ENCODE measurements at regions not wholly inside any gene's neighbourhood (a gene's known extent, or its start where the extent isn't known, plus 50 kb on each side); places are given as distances from the start of the nearest gene placed in this dataset.
"Not testable (repeated sequence)": the region's sequence is repeated elsewhere in the genome, so short reads cannot be mapped to it uniquely, and the experiment has no call there.

- no peak for DNase-seq (ENCODE audit: low read depth)
Observed at GRCh38 chr7:89401099-89401498, 605.6 kb upstream of the TEX47 start.

- no peak for DNase-seq (ENCODE audit: low read depth)
Observed at GRCh38 chr7:89401690-89402089, 606.2 kb upstream of the TEX47 start.

GRCh38 chr7:89451911-89452310, 656.4 kb upstream of the TEX47 start:
- DNase-seq (ENCODE audit: low read depth) = no peak

- DNase-seq (ENCODE audit: low read depth) = no peak
Observed at GRCh38 chr7:89456556-89456955, 661.0 kb upstream of the TEX47 start.

GRCh38 chr7:89458114-89458513, 662.6 kb upstream of the TEX47 start:
- no peak for DNase-seq (ENCODE audit: low read depth)

GRCh38 chr7:89474456-89474855, 678.9 kb upstream of the TEX47 start:
- DNase-seq (ENCODE audit: low read depth) = no peak

- no peak for DNase-seq (ENCODE audit: low read depth)
Observed at GRCh38 chr7:89477991-89478390, 676.3 kb upstream of the STEAP1 start.

GRCh38 chr7:89495704-89496103, 658.6 kb upstream of the STEAP1 start:
- no peak for DNase-seq (ENCODE audit: low read depth)

- no peak for DNase-seq (ENCODE audit: low read depth)
Observed at GRCh38 chr7:89500084-89500483, 654.2 kb upstream of the STEAP1 start.

GRCh38 chr7:89503281-89503680, 651.0 kb upstream of the STEAP1 start:
- DNase-seq (ENCODE audit: low read depth) = no peak

- no peak for DNase-seq (ENCODE audit: low read depth)
Observed at GRCh38 chr7:89507034-89507433, 647.2 kb upstream of the STEAP1 start.

GRCh38 chr7:89511900-89512299, 642.4 kb upstream of the STEAP1 start:
- no peak for DNase-seq (ENCODE audit: low read depth)

- no peak for DNase-seq (ENCODE audit: low read depth)
Observed at GRCh38 chr7:89514970-89515369, 639.3 kb upstream of the STEAP1 start.

- DNase-seq (ENCODE audit: low read depth) = no peak
Observed at GRCh38 chr7:89517815-89518214, 636.5 kb upstream of the STEAP1 start.

- DNase-seq (ENCODE audit: low read depth) = no peak
Observed at GRCh38 chr7:89549768-89550167, 604.5 kb upstream of the STEAP1 start.

GRCh38 chr7:89554209-89554608, 600.1 kb upstream of the STEAP1 start:
- no peak for DNase-seq (ENCODE audit: low read depth)

- no peak for DNase-seq (ENCODE audit: low read depth)
Observed at GRCh38 chr7:89559596-89559995, 594.7 kb upstream of the STEAP1 start.

- DNase-seq (ENCODE audit: low read depth) = no peak
Observed at GRCh38 chr7:89563597-89563996, 590.7 kb upstream of the STEAP1 start.

GRCh38 chr7:89584896-89585295, 569.4 kb upstream of the STEAP1 start:
- DNase-seq (ENCODE audit: low read depth) = no peak

- DNase-seq (ENCODE audit: low read depth) = no peak
Observed at GRCh38 chr7:89593125-89593524, 561.1 kb upstream of the STEAP1 start.

- DNase-seq (ENCODE audit: low read depth) = no peak
Observed at GRCh38 chr7:89602984-89603383, 551.3 kb upstream of the STEAP1 start.

- DNase-seq (ENCODE audit: low read depth) = no peak
Observed at GRCh38 chr7:89605362-89605761, 548.9 kb upstream of the STEAP1 start.

- no peak for DNase-seq (ENCODE audit: low read depth)
Observed at GRCh38 chr7:89606511-89606910, 547.8 kb upstream of the STEAP1 start.

GRCh38 chr7:89607792-89608191, 546.5 kb upstream of the STEAP1 start:
- peak; percentile 7 for DNase-seq (ENCODE audit: low read depth)

- not testable (repeated sequence) for DNase-seq (ENCODE audit: low read depth)
Observed at GRCh38 chr7:89616829-89617228, 537.4 kb upstream of the STEAP1 start.

All from activated T-cell treated with anti-CD3 and anti-CD28 coated beads for 1 hour (primary cell).